Panc1 (cell line): ENCODE measurements at regions not wholly inside any gene's neighbourhood (a gene's known extent, or its start where the extent isn't known, plus 50 kb on each side); places are given as distances from the start of the nearest gene placed in this dataset.

Experiments
- ATAC-seq: fragments of 200-7000 bp; cut with Tn5 transposase; 2 replicates; pipeline ENCODE4 v1.9.1; 2020; ENCODE audit warnings: mild to moderate bottlenecking, moderate library complexity
- BruUV-seq: library from RNA; stranded (reverse); fragments of 400-500 nt; replicated peaks from 2 replicates; lab custom pipeline; 2021; lab: Mats Ljungman, UMichigan
- CTCF ChIA-PET: fragments of 300-600 bp; sonication (Branson Sonifier 250); formaldehyde crosslinking; loops from one replicate; lab custom pipeline; 2022; ENCODE audit warnings: antibody characterized with exemption; lab: Charles Lee
- POLR2A ChIA-PET: fragments of 300-600 bp; sonication (Branson Sonifier 250); formaldehyde crosslinking; loops from one replicate; lab custom pipeline; 2022; ENCODE audit warnings: antibody characterized with exemption; lab: Charles Lee
- DNase-seq: peaks from one replicate; pipeline ENCODE4 v3.0.0-alpha.2; 2010; ENCODE audit warnings: low read depth, low spot score
- H3K27ac ChIP-seq: 2 replicates; pipeline ENCODE4 v1.5.1; 2011; ENCODE audit warnings: mild to moderate bottlenecking, low read length, inconsistent platforms
- H3K27me3 ChIP-seq: fragments of 200-500 bp; sonication (Bioruptor generic); 2 replicates; pipeline ENCODE4 v1.6.0; 2014; ENCODE audit warnings: low read length, inconsistent platforms; ENCODE audit not compliant: control insufficient read depth, insufficient read depth
- H3K36me3 ChIP-seq: fragments of 200-500 bp; sonication (Bioruptor generic); 2 replicates; pipeline ENCODE4 v1.5.1; 2014; ENCODE audit warnings: inconsistent platforms, mild to moderate bottlenecking, low read length, moderate library complexity; ENCODE audit not compliant: control insufficient read depth, insufficient read depth
- H3K4me1 ChIP-seq: 2 replicates; pipeline ENCODE4 v1.5.1; 2011; ENCODE audit warnings: inconsistent platforms, mild to moderate bottlenecking, low read length, moderate library complexity; ENCODE audit not compliant: control insufficient read depth, insufficient read depth
- H3K4me3 ChIP-seq, 2 experiments: 2 replicates each; pipeline ENCODE4 v1.5.1; 2011 to 2012; ENCODE audit warnings: low read depth in 2 of 2, low read length in 2 of 2, mild to moderate bottlenecking in 2 of 2, inconsistent platforms in 1 of 2, moderate library complexity in 1 of 2
- H3K9me3 ChIP-seq: fragments of 200-500 bp; sonication (Bioruptor generic); 2 replicates; pipeline ENCODE4 v1.5.1; 2014; ENCODE audit warnings: low read depth, mild to moderate bottlenecking, inconsistent platforms, low read length, moderate library complexity; ENCODE audit not compliant: control insufficient read depth, insufficient read depth
- CTCF ChIP-seq: fragments of 450-650 bp; IDR thresholded peaks from 2 replicates; pipeline ENCODE4 v1.5.1; 2017; ENCODE audit warnings: mild to moderate bottlenecking
- POLR2AphosphoS5 ChIP-seq: IDR thresholded peaks from 2 replicates; pipeline ENCODE4 v1.6.1; 2012; ENCODE audit warnings: mild to moderate bottlenecking, low read depth, low read length, moderate library complexity
- REST ChIP-seq, 2 experiments: IDR thresholded peaks; 2 replicates each; pipeline ENCODE4 v1.6.1; 2011 to 2012; ENCODE audit warnings: low read depth in 2 of 2, control low read depth in 1 of 2, low read length in 1 of 2, mild to moderate bottlenecking in 1 of 2, moderate library complexity in 1 of 2; ENCODE audit not compliant: insufficient read depth in 1 of 2
- SIN3A ChIP-seq: IDR thresholded peaks from 2 replicates; pipeline ENCODE4 v1.6.1; 2012; ENCODE audit warnings: low read depth, mild to moderate bottlenecking, low read length, moderate library complexity, borderline replicate concordance; ENCODE audit not compliant: insufficient read depth
- TCF7L2 ChIP-seq: IDR thresholded peaks from 2 replicates; pipeline ENCODE4 v1.6.1; 2011; ENCODE audit warnings: mild to moderate bottlenecking, low read depth, low read length, inconsistent platforms
- in situ Hi-C: cut with HindIII; loops from 2 replicates; pipeline ENCODE4 v1.10.0; 2016; ENCODE audit warnings: low sequenced_read_pairs, low pct_unique_long_range_greater_than_20kb
- intact Hi-C: fragments of 100-400 bp; cut with micrococcal nuclease; formaldehyde crosslinking; loops from one replicate; pipeline ENCODE4 v1.10.0; 2022; ENCODE audit not compliant: unreplicated experiment

DNA sequence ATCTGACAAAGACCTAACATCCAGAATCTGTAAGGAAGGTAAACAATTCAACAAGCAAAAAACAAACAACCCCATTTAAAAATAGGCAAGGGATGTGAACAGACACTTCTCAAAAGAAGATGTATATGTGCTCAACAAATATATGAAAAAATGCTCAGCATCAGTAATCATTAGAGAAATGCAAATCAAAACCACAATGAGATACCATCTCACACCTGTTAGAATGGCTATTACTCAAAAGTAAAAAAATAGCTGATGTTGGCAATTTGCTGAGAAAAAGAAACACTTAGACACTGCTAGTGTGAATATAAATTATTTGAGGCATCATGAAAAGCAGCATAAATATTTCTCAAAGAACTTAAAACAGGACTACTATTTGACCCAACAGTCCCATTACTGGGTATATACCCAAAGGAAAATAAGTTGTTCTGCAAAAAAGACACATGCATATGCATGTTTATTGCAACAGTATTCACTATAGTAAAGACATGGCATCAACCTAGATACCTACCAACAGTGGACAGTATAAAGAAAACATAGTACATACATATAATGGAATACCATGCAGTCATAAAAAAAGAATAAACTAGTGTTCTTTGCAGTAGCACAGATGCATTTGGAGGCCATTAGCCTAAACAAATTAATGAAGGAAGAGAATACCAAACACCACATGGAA is 980.1 kb downstream of the KCNMA1 start:
- ChIA-PET POLR2A (no interaction called here), CTCF (no interaction called here)
- Histone ChIP-seq H3K9me3 (no peaks in the 10 kb centered on the region), H3K27ac (no peak overlapping the region), H3K4me3 (no peak overlapping the region), H3K36me3 (no peaks in the 10 kb centered on the region), H3K4me1 (no peaks in the 10 kb centered on the region), H3K27me3 (no peaks in the 10 kb centered on the region; the same call in 1 of the 2 replicates)
- ATAC-seq, result no peak
- in situ Hi-C loops (no loop called here), intact Hi-C loops (no loop called here)
- DNase-seq, result no peak
- TF ChIP-seq POLR2AphosphoS5 (no peak), TCF7L2 (no peak), REST (IDR thresholded peaks at IDR 0.05; ENCODE audit: insufficient read depth in 1 of 2, low read depth in 2 of 2, low read length in 1 of 2) (no peak), SIN3A (no peak), CTCF (no peak)
- no TSS peak for BruUV-seq

GRCh38 chr10:76651154-76651553 is 986.5 kb downstream of the KCNMA1 start:
- no peak for ATAC-seq

More at GRCh38 chr10:76651154-76651553, 986.5 kb downstream of the KCNMA1 start:
- H3K27ac ChIP-seq, result no peak overlapping the region
- in situ Hi-C loops, result no loop called here
- no peak for TF ChIP-seq SIN3A
- no peak for TF ChIP-seq TCF7L2
- no peak for TF ChIP-seq CTCF
- no peak for TF ChIP-seq REST (IDR thresholded peaks at IDR 0.05; ENCODE audit: insufficient read depth in 1 of 2, low read depth in 2 of 2, low read length in 1 of 2)
- no peak for TF ChIP-seq POLR2AphosphoS5
- ChIA-PET CTCF (no interaction called here), POLR2A (no interaction called here)
- no peaks in the 10 kb centered on the region for H3K9me3 ChIP-seq
- no TSS peak for BruUV-seq
- intact Hi-C loops, result no loop called here
- no peaks in the 10 kb centered on the region for H3K4me1 ChIP-seq
- H3K27me3 ChIP-seq, result no peaks in the 10 kb centered on the region
- H3K36me3 ChIP-seq, result no peaks in the 10 kb centered on the region
- DNase-seq, result no peak
- no peak overlapping the region for H3K4me3 ChIP-seq
